Right lobe of liver (tissue), 4 donors: ENCODE measurements at regions not wholly inside any gene's neighbourhood (a gene's known extent, or its start where the extent isn't known, plus 50 kb on each side); places are given as distances from the start of the nearest gene placed in this dataset.

Source experiments
- CTCF ChIP-seq, 4 donors: fragments of 200-600 bp in 3 of 4; fragments of 450-650 bp in 1 of 4; IDR thresholded peaks; one replicate each; pipeline versions ENCODE4 v1.5.1 to v1.8.0; 2016 to 2022; ENCODE audit warnings: antibody characterized with exemption in 4 of 4, mild to moderate bottlenecking in 2 of 4
- POLR2A ChIP-seq: fragments of 450-650 bp; IDR thresholded peaks from one replicate; pipeline ENCODE4 v1.6.1; 2017; ENCODE audit warnings: antibody characterized with exemption, mild to moderate bottlenecking
- donor health status: DM: no; HTN: no; CAD: no.
- donor health status: DM: no; HTN: no; CAD: no.
- donor health status: DM: no; HTN: yes; CAD: no.

GRCh38 chr11:81578571-81578970, 1155.1 kb downstream of the FAM181B start:
- no peak for TF ChIP-seq CTCF (IDR thresholded peaks at IDR 0.05)
- no peak for TF ChIP-seq POLR2A
